GM18868 (cell line): ENCODE measurements at regions not wholly inside any gene's neighbourhood (a gene's known extent, or its start where the extent isn't known, plus 50 kb on each side); places are given as distances from the start of the nearest gene placed in this dataset.

Experiments
- ATAC-seq: cut with Tn5 transposase; IDR thresholded peaks from one replicate; pipeline ENCODE4 v1.9.1; 2021; ENCODE audit warnings: mild to moderate bottlenecking, moderate library complexity; ENCODE audit not compliant: unreplicated experiment

DNA sequence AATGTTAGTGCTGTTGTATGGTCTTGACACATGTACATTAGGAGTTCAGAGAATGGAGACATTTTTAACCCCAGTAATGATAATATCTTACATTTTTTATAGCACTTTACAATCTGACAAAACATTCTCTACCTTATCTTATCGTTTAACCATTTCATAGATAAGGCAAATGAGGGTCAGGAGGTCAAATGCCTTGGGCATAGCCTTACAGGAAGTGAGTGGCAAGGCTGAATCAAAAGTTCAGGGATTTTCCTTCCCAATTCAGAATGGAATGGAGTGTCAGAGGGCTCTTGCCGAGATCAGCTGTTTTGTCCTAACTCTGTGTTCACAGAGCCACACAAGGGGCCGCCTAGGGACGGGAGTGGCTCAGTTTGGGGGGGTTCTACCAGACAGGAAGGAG, 57.6 kb upstream of the AK4 start:
- no peak for ATAC-seq

GRCh38 chr1:65092691-65093090, 55.3 kb upstream of the AK4 start:
- ATAC-seq, result no peak

- ATAC-seq, result no peak
These were observed 50.9 kb upstream of the AK4 start for GRCh38 chr1:65097076-65097475.
